ENCODE measurements at regions not wholly inside any gene's neighbourhood (a gene's known extent, or its start where the extent isn't known, plus 50 kb on each side); places are given as distances from the start of the nearest gene placed in this dataset.

- TF ChIP-seq SMAD1 (IDR thresholded peaks at IDR 0.05; ENCODE audit: low read depth, partially characterized antibody) = no peak
- TF ChIP-seq IRF4 (IDR thresholded peaks at IDR 0.05; ENCODE audit: low read depth, low read length) = no peak
- TF ChIP-seq MXI1 (IDR thresholded peaks at IDR 0.05; ENCODE audit: low read depth, low read length) = no peak
- TF ChIP-seq CREM (IDR thresholded peaks at IDR 0.05; ENCODE audit: low read depth) = no peak
- TF ChIP-seq MAX (IDR thresholded peaks at IDR 0.05; ENCODE audit: low read depth, low read length) = no peak
Measured at GRCh38 chr6:133637874-133638273, 251.0 kb upstream of the TCF21 start (continued).

GRCh38 chr6:133641104-133641503, 247.8 kb upstream of the TCF21 start:
- H3K4me1 ChIP-seq (ENCODE audit: control insufficient read depth, insufficient read depth, low read length) = no peaks in the 10 kb centered on the region
- ATAC-seq (no peak), FAIRE-seq (no peak), DNase-seq (ENCODE audit: low read depth, low spot score) (no peak)
- H3K4me3 ChIP-seq = no peak overlapping the region
- no TSS peak for BruUV-seq (replicated peaks)
- H2AFZ ChIP-seq (ENCODE audit: control insufficient read depth, low read depth, low read length) = no peak overlapping the region
- H3K9ac ChIP-seq (ENCODE audit: control insufficient read depth, insufficient read depth, low read length) = no peak overlapping the region
- H3K36me3 ChIP-seq (ENCODE audit: control insufficient read depth in 2 of 2, insufficient read depth in 2 of 2, low read length in 1 of 2) = no peaks in the 10 kb centered on the region
- ChIA-PET RAD21 (ENCODE audit: unreplicated experiment) (no interaction called here), SMC1A (ENCODE audit: uncharacterized antibody, unreplicated experiment) (no interaction called here), POLR2A (no interaction called here), CTCF (no interaction called here)
- H3K4me2 ChIP-seq (ENCODE audit: control insufficient read depth, insufficient read depth) = no peak overlapping the region
- H3K27me3 ChIP-seq (replicated peaks in 1 of 2; ENCODE audit: control insufficient read depth in 2 of 2, insufficient read depth in 2 of 2, low read length in 1 of 2) = no peaks in the 10 kb centered on the region
- in situ Hi-C loops (cut with MboI) (no loop called here), intact Hi-C loops (cut with micrococcal nuclease; ENCODE audit: unreplicated experiment) (no loop called here)
- WGBS (ENCODE audit: insufficient coverage, insufficient replicate concordance, low lambda C conversion rate, missing lambda C conversion rate) = 31% methylated on average over 5 of the region's 5 CpGs
- H3K79me2 ChIP-seq (ENCODE audit: control insufficient read depth, insufficient read depth, low read length) = no peaks in the 10 kb centered on the region
- H4K20me1 ChIP-seq (ENCODE audit: control insufficient read depth, insufficient read depth) = no peaks in the 10 kb centered on the region
- no peak overlapping the region for H3K27ac ChIP-seq (ENCODE audit: control insufficient read depth, insufficient read depth)
- no peaks in the 10 kb centered on the region for H3K9me3 ChIP-seq (replicated peaks; ENCODE audit: control insufficient read depth, insufficient read depth, low read length)
- TF ChIP-seq ZNF24 (IDR thresholded peaks at IDR 0.05) (no peak), SP1 (IDR thresholded peaks at IDR 0.05; ENCODE audit: low read depth, low read length) (no peak), BRCA1 (IDR thresholded peaks at IDR 0.05; ENCODE audit: low read depth, low read length) (no peak), ZNF207 (IDR thresholded peaks at IDR 0.05; ENCODE audit: borderline replicate concordance) (no peak), ZBED1 (IDR thresholded peaks at IDR 0.05; ENCODE audit: borderline replicate concordance) (no peak), EZH2 (IDR thresholded peaks at IDR 0.05; ENCODE audit: borderline replicate concordance, control insufficient read depth, low read depth, low read length) (no peak), SMAD1 (IDR thresholded peaks at IDR 0.05; ENCODE audit: low read depth, partially characterized antibody) (no peak), CEBPZ (IDR thresholded peaks at IDR 0.05; ENCODE audit: low read depth, low read length) (no peak), ELK1 (IDR thresholded peaks at IDR 0.05; ENCODE audit: low read depth, low read length) (no peak), TCF12 (IDR thresholded peaks at IDR 0.05; ENCODE audit: low read depth, low read length) (no peak), MYB (IDR thresholded peaks at IDR 0.05; ENCODE audit: borderline replicate concordance, low read depth, low read length) (no peak), PRDM15 (CRISPR knock-in tag; IDR thresholded peaks at IDR 0.05) (no peak), BHLHE40 (IDR thresholded peaks at IDR 0.05; ENCODE audit: borderline replicate concordance in 1 of 2, low read depth in 2 of 2, low read length in 1 of 2) (no peak)
